Neuron (in vitro differentiated cells): ENCODE measurements at regions not wholly inside any gene's neighbourhood (a gene's known extent, or its start where the extent isn't known, plus 50 kb on each side); places are given as distances from the start of the nearest gene placed in this dataset.
"Not testable (repeated sequence)": the region's sequence is repeated elsewhere in the genome, so short reads cannot be mapped to it uniquely, and the experiment has no call there.

Experiments used
- H2AFZ ChIP-seq: one replicate; pipeline ENCODE4 v1.6.1; 2013; ENCODE audit warnings: low read depth, mild to moderate bottlenecking, inconsistent platforms, low read length, moderate library complexity
- H3K27me3 ChIP-seq: one replicate; pipeline ENCODE4 v1.6.1; 2013; ENCODE audit warnings: low read length; ENCODE audit not compliant: insufficient read depth
- H3K36me3 ChIP-seq: one replicate; pipeline ENCODE4 v1.6.1; 2013; ENCODE audit warnings: low read length; ENCODE audit not compliant: insufficient read depth
- H3K4me1 ChIP-seq: one replicate; pipeline ENCODE4 v1.6.1; 2013; ENCODE audit warnings: low read length; ENCODE audit not compliant: insufficient read depth
- H3K4me3 ChIP-seq: 2 replicates; pipeline ENCODE4 v1.5.1; 2013; ENCODE audit warnings: mild to moderate bottlenecking, low read length, moderate library complexity
- H3K9me3 ChIP-seq: one replicate; pipeline ENCODE4 v1.6.1; 2013; ENCODE audit warnings: low read length

DNA sequence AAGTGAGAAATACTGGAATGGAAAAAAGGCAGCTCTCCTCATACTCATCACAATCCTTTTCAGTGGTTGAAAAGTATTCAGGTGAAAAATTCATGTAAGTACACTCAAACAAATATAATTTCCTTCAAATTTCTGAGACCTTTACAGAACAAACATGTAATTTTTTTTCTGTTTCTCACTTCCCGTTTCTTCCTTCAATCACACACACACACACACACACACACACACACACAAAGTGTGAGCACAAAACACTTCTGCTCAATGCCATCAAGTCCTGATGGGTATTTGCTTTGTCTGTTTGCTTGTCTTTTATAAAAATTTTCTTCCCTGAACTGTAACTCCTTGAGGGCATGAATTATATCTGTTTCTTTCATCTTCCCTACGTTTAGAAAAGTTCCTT, 110.6 kb downstream of the LIG4 start:
- Histone ChIP-seq H3K27me3 (no peaks in the 10 kb centered on the region), H3K4me1 (no peaks in the 10 kb centered on the region), H3K9me3 (no peaks in the 10 kb centered on the region), H3K4me3 (no peak overlapping the region), H2AFZ (no peak overlapping the region), H3K36me3 (no peaks in the 10 kb centered on the region)

DNA sequence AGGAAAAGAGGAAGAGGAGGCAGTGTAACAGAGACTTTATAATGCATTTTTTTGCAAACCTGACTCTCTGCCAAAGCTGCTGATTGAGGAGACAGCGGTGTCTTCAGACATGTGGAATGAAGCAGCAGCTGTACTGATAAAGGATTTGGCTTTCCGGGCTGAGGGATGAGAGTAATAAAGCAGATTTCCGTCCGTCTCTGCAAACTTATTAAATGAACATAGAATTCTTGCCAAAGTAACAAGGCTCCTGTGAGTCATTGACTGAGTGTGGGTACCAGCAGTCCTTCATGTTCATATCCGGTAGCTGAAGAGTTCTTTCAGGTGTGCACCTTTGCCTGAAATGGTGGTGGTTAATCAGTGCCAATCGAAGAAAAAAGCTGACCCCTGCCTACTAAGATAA, 112.6 kb downstream of the LIG4 start:
- Histone ChIP-seq H2AFZ (no peak overlapping the region), H3K4me1 (no peaks in the 10 kb centered on the region), H3K4me3 (no peak overlapping the region), H3K9me3 (no peaks in the 10 kb centered on the region), H3K27me3 (no peaks in the 10 kb centered on the region), H3K36me3 (no peaks in the 10 kb centered on the region)

DNA sequence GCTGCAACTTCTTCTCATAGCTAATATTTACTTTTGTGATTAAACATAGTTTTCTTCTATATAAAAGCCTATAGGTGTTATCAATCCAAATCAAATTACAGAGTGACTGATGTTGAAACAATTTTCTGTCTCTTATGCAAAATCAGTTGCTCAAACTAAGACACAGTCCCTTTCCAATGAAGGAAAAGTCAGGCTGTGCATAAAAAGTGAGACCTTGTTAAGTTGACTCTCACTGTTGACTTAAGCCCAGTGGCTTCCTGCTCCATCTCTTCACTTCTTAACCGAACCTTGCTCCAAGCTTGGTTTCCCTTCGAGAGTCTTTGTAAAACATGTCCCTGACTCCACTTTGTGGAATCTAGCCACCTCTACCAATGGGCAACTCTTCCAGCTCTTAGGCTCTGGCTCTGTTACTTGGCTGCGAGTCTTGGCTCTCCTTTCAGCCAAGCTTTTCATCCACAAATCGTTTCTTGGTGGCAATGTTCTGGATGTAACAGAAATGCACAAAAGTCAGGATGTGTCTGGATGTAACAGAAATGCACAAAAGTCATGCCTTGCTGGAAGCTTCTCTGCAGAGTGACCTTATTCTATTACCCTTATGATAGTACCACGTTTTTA, 118.9 kb downstream of the LIG4 start:
- H3K27me3 ChIP-seq: no peaks in the 10 kb centered on the region
- H3K4me3 ChIP-seq: no peak overlapping the region
- H2AFZ ChIP-seq: no peak overlapping the region
- no peaks in the 10 kb centered on the region for H3K36me3 ChIP-seq
- H3K4me1 ChIP-seq: no peaks in the 10 kb centered on the region
- H3K9me3 ChIP-seq: no peaks in the 10 kb centered on the region

DNA sequence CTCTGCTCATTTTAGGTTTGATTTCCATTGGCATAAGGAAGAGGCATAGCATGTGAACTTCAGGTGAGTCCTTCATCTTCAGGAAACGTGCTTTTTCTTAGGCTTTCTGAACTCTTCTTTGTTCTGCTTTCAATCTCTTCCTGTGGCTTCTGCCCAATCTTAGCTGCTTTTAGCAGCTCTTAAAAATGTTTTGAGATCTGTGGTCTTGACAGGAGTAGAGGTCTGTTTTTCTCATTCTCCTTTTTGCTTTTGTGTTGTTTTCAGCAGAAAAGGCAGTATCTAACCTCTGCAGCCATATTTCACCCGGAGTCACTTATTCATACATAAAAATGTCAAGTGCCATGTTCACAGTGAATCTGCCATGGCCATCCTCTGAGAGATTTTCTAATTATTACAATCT, 120.3 kb downstream of the LIG4 start:
- Histone ChIP-seq H3K27me3 (no peaks in the 10 kb centered on the region), H2AFZ (no peak overlapping the region), H3K4me3 (no peak overlapping the region), H3K4me1 (no peaks in the 10 kb centered on the region), H3K9me3 (no peaks in the 10 kb centered on the region), H3K36me3 (no peaks in the 10 kb centered on the region)

DNA sequence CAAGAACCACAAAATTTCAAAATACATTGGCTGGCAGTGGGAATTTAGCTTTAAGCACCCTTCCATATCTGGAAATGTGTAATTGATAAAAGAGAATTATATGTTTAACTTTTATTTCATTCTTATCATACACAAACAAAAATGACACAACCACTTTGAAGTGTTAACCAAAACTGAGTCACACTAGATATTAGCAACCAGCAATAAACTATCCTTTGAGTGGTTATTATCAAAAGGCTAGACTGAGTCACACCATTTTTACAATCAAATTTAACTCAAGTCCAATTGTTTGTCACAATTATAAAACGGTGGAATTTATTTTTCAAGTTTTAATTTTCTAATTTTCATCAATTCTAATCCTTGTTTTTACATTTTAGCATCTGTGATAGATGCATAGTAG, 121.7 kb downstream of the LIG4 start:
- Histone ChIP-seq H3K27me3 (no peaks in the 10 kb centered on the region), H3K36me3 (no peaks in the 10 kb centered on the region), H3K4me3 (no peak overlapping the region), H2AFZ (no peak overlapping the region), H3K9me3 (no peaks in the 10 kb centered on the region), H3K4me1 (no peaks in the 10 kb centered on the region)

DNA sequence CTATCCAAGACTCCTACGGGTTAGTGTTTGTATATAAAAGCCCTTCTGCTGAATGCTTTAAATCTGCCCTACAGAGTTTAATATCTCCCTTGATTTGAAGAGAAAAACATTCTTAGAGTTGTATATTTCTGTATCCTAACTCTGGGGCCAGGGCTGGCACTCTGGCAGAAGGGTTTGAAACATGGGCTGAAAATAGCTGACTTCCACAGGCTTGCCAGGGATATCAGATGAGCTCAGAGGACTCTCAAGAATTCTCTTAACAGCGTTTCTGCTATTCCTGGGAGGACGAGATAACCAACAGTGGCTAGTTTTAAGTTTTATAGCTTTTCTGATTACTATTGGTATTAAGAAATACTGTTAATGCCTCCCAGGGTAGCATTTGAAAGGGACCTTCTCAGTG, 127.5 kb downstream of the LIG4 start:
- no peaks in the 10 kb centered on the region for H3K27me3 ChIP-seq
- no peak overlapping the region for H2AFZ ChIP-seq
- H3K4me1 ChIP-seq: no peaks in the 10 kb centered on the region
- no peaks in the 10 kb centered on the region for H3K36me3 ChIP-seq
- H3K4me3 ChIP-seq: no peak overlapping the region
- H3K9me3 ChIP-seq: no peaks in the 10 kb centered on the region

DNA sequence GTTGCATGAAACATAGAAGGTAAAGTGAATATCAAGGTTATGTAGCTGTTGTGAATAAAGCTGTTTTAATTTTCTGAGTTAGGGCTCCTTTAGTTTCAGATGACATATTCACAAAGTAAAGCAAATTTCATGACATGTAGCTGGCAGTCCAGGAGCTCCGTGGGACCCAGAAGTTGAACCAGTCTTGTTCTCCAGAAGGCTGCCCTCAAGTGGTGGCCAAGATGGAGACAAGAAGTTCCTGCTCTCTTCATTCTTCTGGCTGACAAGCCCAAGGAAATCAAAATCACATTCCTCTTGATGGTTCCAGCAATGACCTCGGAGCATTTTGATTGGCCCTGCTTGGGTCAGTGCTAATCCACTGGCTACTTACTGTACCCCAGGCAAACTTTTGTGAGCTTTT, 128.7 kb downstream of the LIG4 start:
- H3K27me3 ChIP-seq: no peaks in the 10 kb centered on the region
- H3K4me1 ChIP-seq: no peaks in the 10 kb centered on the region
- H3K36me3 ChIP-seq: no peaks in the 10 kb centered on the region

DNA sequence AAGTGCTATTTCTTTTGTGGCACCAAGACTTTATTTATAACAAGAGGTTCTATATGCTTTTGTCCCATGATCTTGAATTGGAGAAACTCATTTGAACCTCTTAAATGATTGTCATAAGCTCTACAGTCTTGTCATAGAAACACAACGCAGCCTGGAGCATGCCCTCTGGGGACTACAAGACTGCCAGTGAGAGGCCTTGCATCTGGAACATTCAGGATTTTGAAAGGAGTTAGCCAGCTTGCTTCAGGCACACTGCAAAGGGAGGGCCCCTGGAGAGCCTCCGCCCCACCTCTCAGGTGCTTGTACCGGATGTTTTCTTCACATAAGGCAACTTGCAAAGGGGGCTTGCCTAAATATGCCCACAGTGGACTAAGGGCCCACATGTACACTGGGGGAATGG, 130.5 kb downstream of the LIG4 start:
- Histone ChIP-seq H3K27me3 (no peaks in the 10 kb centered on the region), H3K36me3 (no peaks in the 10 kb centered on the region), H3K4me3 (no peak overlapping the region), H3K9me3 (no peaks in the 10 kb centered on the region), H2AFZ (no peak overlapping the region), H3K4me1 (no peaks in the 10 kb centered on the region)

More for the DNA sequence above, 128.7 kb downstream of the LIG4 start:
- Histone ChIP-seq H2AFZ (no peak overlapping the region), H3K9me3 (no peaks in the 10 kb centered on the region), H3K4me3 (no peak overlapping the region)

DNA sequence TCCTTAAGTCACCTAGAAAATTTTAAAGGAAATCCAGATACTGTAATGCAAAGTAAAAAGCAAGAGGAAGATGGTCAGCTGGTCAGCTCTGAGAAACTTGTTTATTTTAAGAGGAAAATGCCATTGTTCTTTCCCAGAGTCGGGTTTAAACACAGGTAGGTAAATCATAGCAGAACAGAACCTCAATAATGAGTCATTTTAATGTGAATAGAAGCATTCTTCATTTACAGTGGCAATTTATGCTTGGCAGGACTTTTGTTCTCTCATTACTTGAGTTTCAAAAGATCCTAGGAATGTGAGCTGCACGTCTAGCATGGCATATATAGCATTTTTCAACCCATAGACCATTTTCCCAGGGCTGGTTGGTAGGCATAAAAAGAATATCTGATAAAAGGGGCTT, 132.3 kb downstream of the LIG4 start:
- H3K4me1 ChIP-seq: no peaks in the 10 kb centered on the region
- H3K27me3 ChIP-seq: no peaks in the 10 kb centered on the region
- H2AFZ ChIP-seq: no peak overlapping the region
- no peak overlapping the region for H3K4me3 ChIP-seq
- no peaks in the 10 kb centered on the region for H3K9me3 ChIP-seq
- no peaks in the 10 kb centered on the region for H3K36me3 ChIP-seq

DNA sequence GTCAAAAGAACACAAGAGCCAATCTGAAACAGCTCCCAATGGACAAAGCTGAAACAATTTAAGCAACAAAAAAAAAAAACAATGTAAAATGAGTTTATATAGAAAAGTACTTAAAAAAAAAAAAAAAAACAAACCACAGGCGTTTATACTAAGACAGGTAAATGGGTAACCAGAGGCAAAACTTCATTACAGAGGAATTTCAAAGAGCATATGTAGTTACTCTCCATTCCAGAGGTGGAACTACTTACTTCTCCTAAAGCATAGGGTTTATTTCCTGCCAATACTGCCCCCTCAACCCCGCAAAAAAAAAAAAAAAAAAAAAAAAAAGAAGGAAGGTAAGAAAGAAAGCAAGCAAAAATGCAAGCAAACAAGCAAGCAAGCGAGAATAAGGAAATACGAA, 132.9 kb downstream of the LIG4 start:
- Histone ChIP-seq H3K27me3 (no peaks in the 10 kb centered on the region), H3K9me3 (no peaks in the 10 kb centered on the region), H3K4me3 (no peak overlapping the region), H2AFZ (no peak overlapping the region), H3K4me1 (no peaks in the 10 kb centered on the region), H3K36me3 (no peaks in the 10 kb centered on the region)

DNA sequence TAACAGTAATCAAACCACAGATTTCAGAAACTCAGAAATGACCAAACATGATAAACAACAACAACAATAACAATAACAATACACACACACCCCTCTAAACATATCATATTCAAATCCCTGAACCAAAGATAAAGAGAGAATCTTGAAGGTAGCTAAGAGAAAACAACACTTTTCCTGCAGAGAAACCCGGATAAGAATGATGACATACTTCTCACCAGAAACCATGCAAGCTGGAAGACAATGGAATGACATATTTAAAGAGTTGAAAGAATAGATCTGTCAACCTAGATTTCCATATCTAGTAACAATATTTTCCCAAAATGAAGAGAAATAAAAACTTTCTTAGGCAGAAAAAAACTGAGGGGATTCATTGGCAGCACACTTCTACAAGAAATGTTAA, 138.1 kb downstream of the LIG4 start:
- H3K4me1 ChIP-seq: no peaks in the 10 kb centered on the region
- H3K27me3 ChIP-seq: no peaks in the 10 kb centered on the region
- H3K36me3 ChIP-seq: no peaks in the 10 kb centered on the region
- H2AFZ ChIP-seq: no peak overlapping the region
- H3K9me3 ChIP-seq: no peaks in the 10 kb centered on the region
- no peak overlapping the region for H3K4me3 ChIP-seq

DNA sequence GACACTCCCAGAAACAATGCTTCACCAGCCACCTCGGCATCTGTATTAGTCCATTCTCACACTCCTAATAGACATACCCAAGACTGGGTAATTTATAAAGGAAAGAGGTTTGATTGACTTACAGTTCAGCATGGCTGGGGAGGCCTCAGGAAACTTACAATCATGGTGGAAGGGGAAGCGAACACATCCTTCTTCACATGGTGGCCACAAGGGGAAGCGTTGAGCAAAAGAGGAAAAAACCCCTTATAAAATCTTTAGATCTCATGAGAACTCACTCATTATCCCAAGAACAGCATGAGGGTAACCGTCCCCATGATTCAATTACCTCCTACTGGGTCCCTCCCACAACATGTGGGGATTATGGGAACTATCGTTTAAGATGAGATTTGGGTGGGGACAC, 140.9 kb downstream of the LIG4 start:
- H3K4me1 ChIP-seq, H3K27me3 ChIP-seq, H3K4me3 ChIP-seq, H3K9me3 ChIP-seq, H3K36me3 ChIP-seq, H2AFZ ChIP-seq: not testable (repeated sequence)

DNA sequence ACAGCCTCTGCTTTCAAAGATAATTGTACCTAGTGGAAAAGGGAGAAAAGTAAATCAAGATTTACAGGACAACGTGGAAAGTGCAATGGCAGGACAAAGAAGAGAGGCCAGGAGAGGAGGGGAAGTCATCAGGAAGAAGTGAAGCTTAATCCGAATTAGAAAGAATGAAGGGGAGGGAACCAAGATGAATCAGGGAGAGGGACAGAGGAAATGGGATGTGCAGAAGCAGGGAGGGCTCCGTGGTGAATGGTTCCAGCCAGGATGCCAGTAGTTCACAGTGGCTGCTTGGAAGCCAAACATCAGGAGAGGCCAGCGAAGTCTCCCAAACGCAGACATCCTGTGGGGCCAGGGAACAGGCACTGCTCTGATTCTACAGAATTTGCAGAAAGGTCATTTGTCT, 144.4 kb downstream of the LIG4 start:
- H3K4me3 ChIP-seq: no peak overlapping the region
- peaks cover 4% of the 10 kb centered on the region for H3K9me3 ChIP-seq
- no peaks in the 10 kb centered on the region for H3K27me3 ChIP-seq
- H3K4me1 ChIP-seq: no peaks in the 10 kb centered on the region
- no peaks in the 10 kb centered on the region for H3K36me3 ChIP-seq
- peak overlapping the region; percentile 3 for H2AFZ ChIP-seq

DNA sequence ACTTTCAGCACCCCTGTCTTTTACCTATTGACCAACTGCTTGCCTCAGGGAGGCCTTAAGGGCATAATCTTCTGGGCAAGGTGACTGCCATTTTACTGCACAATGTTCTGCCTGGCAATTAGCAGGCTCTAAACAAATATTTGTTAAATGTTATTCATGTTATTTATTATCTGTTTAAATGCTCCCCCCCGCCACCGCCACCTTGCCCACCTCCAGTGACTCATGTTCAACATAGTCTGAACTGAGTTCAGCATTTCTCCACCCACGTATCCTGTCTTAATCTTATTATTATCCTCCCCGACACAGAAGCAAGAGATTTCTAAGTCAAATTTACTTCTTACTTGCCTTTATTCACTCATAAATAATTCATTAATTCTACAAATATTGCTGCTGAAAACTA, 144.8 kb downstream of the LIG4 start:
- Histone ChIP-seq H3K4me3 (no peak overlapping the region), H3K9me3 (peaks cover 4% of the 10 kb centered on the region), H3K36me3 (no peaks in the 10 kb centered on the region), H2AFZ (peak overlapping the region; percentile 3), H3K27me3 (no peaks in the 10 kb centered on the region), H3K4me1 (no peaks in the 10 kb centered on the region)
